ENCODE measurements at regions not wholly inside any gene's neighbourhood (a gene's known extent, or its start where the extent isn't known, plus 50 kb on each side); places are given as distances from the start of the nearest gene placed in this dataset.

- Histone ChIP-seq H3K27ac (no peak overlapping the region), H3K27me3 (no peaks in the 10 kb centered on the region), H3K4me1 (no peaks in the 10 kb centered on the region), H3K9me3 (no peaks in the 10 kb centered on the region), H3K36me3 (no peaks in the 10 kb centered on the region), H3K4me3 (no peak overlapping the region)
- no peak for DNase-seq (ENCODE audit: low spot score in 2 of 2)
- TF ChIP-seq POLR2A (IDR thresholded peaks at IDR 0.05) (no peak), CTCF (IDR thresholded peaks at IDR 0.05) (no peak), EP300 (IDR thresholded peaks at IDR 0.05) (no peak)
- WGBS, 2 donors: 80 to 84% methylated on average over 2 of the region's 2 CpGs
Observed at GRCh38 chr13:55467476-55467875, 1673.2 kb upstream of the PRR20A start.

DNA sequence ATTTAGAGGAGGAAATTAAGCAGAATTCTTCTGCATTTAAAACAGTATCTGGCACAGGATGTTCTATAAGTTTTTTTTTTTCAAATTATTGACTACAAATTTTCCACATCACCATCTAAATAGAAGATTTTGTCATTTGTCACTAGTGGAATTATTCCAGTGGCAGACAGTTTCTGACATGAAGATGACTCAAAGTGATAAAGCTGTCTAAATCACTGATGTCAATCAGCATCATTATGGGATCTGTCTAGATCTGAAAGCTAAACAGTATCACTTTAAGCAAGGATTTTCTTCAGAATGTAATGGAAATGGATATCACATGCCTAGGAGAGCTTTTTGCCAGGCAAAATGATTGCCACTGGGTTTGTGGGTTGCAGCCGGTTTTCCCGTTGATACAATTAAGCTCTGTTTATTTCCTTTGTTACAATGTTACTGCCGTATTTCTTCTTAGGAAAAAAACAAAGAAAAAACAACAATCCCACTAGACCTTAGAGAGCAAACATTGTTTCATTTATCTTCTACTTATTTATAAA, 1657.0 kb upstream of the PRR20A start:
- H3K36me3 ChIP-seq: no peaks in the 10 kb centered on the region
- H3K27ac ChIP-seq: no peak overlapping the region
- H3K4me1 ChIP-seq: no peaks in the 10 kb centered on the region
- peaks cover 0 to 4% (median 0%) of the 10 kb centered on the region in 4 donors for H3K9me3 ChIP-seq
- WGBS, 2 donors: 41 to 43% methylated on average over 3 of the region's 3 CpGs
- TF ChIP-seq CTCF (IDR thresholded peaks at IDR 0.05) (no peak), EP300 (IDR thresholded peaks at IDR 0.05) (no peak), POLR2A (IDR thresholded peaks at IDR 0.05) (no peak)
- no peaks in the 10 kb centered on the region for H3K27me3 ChIP-seq
- H3K4me3 ChIP-seq: no peak overlapping the region
- no peak for DNase-seq (ENCODE audit: low spot score in 2 of 2)

DNA sequence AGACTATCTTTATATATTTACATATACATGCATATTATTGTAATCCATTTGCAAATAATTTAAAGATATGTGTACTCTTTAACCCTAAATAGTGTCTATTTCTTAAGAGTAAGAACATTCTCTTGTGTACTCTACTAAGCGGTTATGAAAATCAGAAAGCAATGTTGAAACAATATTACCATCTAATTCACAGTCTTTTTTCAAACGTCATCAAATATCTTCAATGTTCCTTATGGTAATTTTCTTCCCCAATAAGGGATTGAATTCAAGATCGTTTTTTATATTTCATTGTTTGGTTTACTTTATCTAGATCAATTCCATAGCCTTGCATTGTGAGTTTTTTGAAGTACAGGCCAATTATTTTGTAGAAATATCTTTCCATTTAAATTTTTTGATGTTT, 1647.4 kb upstream of the PRR20A start:
- no peak overlapping the region for H3K4me3 ChIP-seq
- H3K4me1 ChIP-seq: no peaks in the 10 kb centered on the region
- no peaks in the 10 kb centered on the region for H3K36me3 ChIP-seq
- H3K27ac ChIP-seq: no peak overlapping the region
- DNase-seq (ENCODE audit: low spot score in 2 of 2): no peak
- TF ChIP-seq CTCF (IDR thresholded peaks at IDR 0.05) (no peak), POLR2A (IDR thresholded peaks at IDR 0.05) (no peak), EP300 (IDR thresholded peaks at IDR 0.05) (no peak)
- H3K27me3 ChIP-seq: no peaks in the 10 kb centered on the region
- WGBS, 2 donors: 83 to 95% methylated on average over 3 of the region's 3 CpGs
- H3K9me3 ChIP-seq: no peaks in the 10 kb centered on the region

DNA sequence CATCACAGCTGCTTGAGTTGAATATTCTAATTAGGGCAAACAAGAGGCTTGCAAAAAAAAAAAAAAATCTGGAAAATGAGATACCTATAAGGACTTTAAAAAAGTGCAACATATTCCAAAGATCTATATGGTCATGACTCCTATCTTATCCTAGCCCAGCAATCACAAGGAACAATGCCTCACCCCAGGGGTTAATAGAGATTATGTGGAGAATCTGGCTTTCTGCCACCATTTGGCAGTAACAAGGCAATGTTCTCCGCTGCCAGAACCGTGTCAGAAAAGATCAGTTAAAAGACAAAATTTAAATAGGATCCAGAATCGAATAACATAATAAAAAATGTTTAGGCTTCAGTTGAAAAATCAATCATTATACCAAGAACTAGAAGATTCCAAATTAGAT, 1643.2 kb upstream of the PRR20A start:
- no peaks in the 10 kb centered on the region for H3K27me3 ChIP-seq
- H3K4me1 ChIP-seq: no peaks in the 10 kb centered on the region
- TF ChIP-seq EP300 (IDR thresholded peaks at IDR 0.05) (no peak), CTCF (IDR thresholded peaks at IDR 0.05) (no peak), POLR2A (IDR thresholded peaks at IDR 0.05) (no peak)
- H3K27ac ChIP-seq: no peak overlapping the region
- no peak for DNase-seq (ENCODE audit: low spot score in 2 of 2)
- H3K36me3 ChIP-seq: no peaks in the 10 kb centered on the region
- WGBS, 2 donors: 75 to 80% methylated on average over 3 of the region's 3 CpGs
- no peaks in the 10 kb centered on the region for H3K9me3 ChIP-seq
- H3K4me3 ChIP-seq: no peak overlapping the region

DNA sequence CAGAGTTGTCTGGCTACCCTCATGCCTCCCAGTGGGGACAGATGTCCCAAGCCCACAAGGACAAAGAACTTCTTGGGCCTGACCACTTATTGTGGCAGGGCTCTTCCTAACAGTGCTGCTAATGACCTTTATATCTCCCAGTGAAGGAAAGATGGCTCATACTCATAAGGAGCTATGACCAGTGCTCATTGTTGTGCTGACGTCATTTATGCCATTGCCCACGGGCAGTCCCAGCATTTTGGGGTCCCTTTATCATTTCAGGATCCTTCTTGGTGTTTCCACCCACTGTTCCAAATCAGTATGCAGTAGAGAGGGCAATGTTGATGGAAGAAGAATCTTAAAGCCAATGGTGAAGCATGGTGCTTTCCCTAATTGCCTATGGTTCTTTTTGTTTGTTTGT, 1640.0 kb upstream of the PRR20A start:
- no peak for DNase-seq (ENCODE audit: low spot score in 2 of 2)
- H3K36me3 ChIP-seq: no peaks in the 10 kb centered on the region
- WGBS, 2 donors: 78 to 89% methylated on average over 2 of the region's 2 CpGs
- peaks cover 0 to 11% (median 0%) of the 10 kb centered on the region in 4 donors for H3K9me3 ChIP-seq
- no peak overlapping the region for H3K27ac ChIP-seq
- no peaks in the 10 kb centered on the region for H3K4me1 ChIP-seq
- no peaks in the 10 kb centered on the region for H3K27me3 ChIP-seq
- H3K4me3 ChIP-seq: no peak overlapping the region
- TF ChIP-seq EP300 (IDR thresholded peaks at IDR 0.05) (no peak), CTCF (IDR thresholded peaks at IDR 0.05) (no peak), POLR2A (IDR thresholded peaks at IDR 0.05) (no peak)

Data from tibial nerve (tissue), 4 donors.